ENCODE measurements at regions not wholly inside any gene's neighbourhood (a gene's known extent, or its start where the extent isn't known, plus 50 kb on each side); places are given as distances from the start of the nearest gene placed in this dataset.
"Not testable (repeated sequence)": the region's sequence is repeated elsewhere in the genome, so short reads cannot be mapped to it uniquely, and the experiment has no call there.

- no peaks in the 10 kb centered on the region for H3K36me3 ChIP-seq
- H3K4me1 ChIP-seq, result no peaks in the 10 kb centered on the region
- H3K27ac ChIP-seq, result no peak overlapping the region
- TF ChIP-seq, protein P1, sequence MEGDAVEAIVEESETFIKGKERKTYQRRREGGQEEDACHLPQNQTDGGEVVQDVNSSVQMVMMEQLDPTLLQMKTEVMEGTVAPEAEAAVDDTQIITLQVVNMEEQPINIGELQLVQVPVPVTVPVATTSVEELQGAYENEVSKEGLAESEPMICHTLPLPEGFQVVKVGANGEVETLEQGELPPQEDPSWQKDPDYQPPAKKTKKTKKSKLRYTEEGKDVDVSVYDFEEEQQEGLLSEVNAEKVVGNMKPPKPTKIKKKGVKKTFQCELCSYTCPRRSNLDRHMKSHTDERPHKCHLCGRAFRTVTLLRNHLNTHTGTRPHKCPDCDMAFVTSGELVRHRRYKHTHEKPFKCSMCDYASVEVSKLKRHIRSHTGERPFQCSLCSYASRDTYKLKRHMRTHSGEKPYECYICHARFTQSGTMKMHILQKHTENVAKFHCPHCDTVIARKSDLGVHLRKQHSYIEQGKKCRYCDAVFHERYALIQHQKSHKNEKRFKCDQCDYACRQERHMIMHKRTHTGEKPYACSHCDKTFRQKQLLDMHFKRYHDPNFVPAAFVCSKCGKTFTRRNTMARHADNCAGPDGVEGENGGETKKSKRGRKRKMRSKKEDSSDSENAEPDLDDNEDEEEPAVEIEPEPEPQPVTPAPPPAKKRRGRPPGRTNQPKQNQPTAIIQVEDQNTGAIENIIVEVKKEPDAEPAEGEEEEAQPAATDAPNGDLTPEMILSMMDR (IDR thresholded peaks at IDR 0.05), result no peak
- TF ChIP-seq POLR2A (IDR thresholded peaks at IDR 0.05), result no peak
- H3K27me3 ChIP-seq, result no peaks in the 10 kb centered on the region
- WGBS, 2 donors, result 67 to 71% methylated on average over 4 to 6 of the region's 6 CpGs
- intact Hi-C loops (cut with DNase I), result no loop called here
- no peaks in the 10 kb centered on the region for H3K9me3 ChIP-seq
- no peak overlapping the region for H3K4me3 ChIP-seq
- no peak for DNase-seq
Observed at GRCh38 chrX:150211988-150212387, 151.1 kb upstream of the MAMLD1 start.

DNA sequence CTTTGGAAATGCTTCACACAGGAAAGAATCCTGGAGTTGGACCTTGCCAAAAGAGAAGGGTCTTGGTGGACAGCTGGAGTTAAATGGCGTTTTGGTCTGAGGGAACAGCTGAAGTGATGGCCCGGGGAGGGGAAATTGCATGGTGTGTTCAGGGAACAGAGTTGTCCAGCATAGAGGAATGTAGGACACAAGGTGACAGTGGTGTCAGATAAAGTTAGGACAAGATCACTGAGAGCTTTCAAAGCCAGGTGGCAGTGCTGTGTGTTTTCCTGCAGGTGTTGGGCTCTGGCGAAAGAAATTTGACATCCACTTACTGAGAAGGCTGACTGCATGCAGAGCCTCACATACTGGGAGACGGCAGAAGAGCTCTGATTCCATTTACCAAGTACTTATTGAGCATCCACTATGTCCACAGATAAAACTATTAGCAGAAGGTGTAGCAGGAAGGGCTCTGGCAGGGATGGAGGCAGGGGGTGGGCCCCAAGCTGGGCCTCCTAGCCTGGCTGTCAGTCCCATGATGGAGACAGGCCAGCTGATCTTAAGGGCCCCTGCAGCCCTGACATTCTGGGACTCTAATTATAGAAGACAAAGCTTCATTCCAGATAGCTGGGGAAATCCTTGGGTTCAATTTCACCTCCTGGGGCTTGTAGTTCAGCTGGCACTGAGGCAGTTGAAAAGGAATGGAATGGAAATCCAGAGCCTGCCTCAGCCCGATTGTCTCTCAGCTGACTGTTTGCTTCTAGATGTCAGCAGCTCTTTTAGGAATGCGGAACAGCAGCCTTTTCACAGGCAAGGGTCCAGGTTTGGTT is 150.2 kb upstream of the MAMLD1 start:
- Histone ChIP-seq H3K27me3 (no peaks in the 10 kb centered on the region), H3K36me3 (no peaks in the 10 kb centered on the region), H3K4me3 (no peak overlapping the region), H3K4me1 (no peaks in the 10 kb centered on the region), H3K9me3 (no peaks in the 10 kb centered on the region), H3K27ac (peak overlapping the region in 1 of 4 donors; percentile 17)
- WGBS, 2 donors, result 75 to 83% methylated on average over 2 to 4 of the region's 6 CpGs
- intact Hi-C loops (cut with DNase I), result no loop called here
- DNase-seq, result no peak
- no peak for TF ChIP-seq POLR2A (IDR thresholded peaks at IDR 0.05)
- TF ChIP-seq, protein P1 (IDR thresholded peaks at IDR 0.05), result no peak

GRCh38 chrX:150213481-150214030 is 149.6 kb upstream of the MAMLD1 start:
- no peaks in the 10 kb centered on the region for H3K9me3 ChIP-seq
- no peak overlapping the region for H3K4me3 ChIP-seq
- no peaks in the 10 kb centered on the region for H3K27me3 ChIP-seq
- DNase-seq, result no peak
- peak overlapping the region in 1 of 4 donors; percentile 34 for H3K27ac ChIP-seq
- WGBS, 2 donors, result 19 to 31% methylated on average over 2 to 3 of the region's 3 CpGs
- intact Hi-C loops (cut with DNase I), result no loop called here
- TF ChIP-seq, protein P1 (IDR thresholded peaks at IDR 0.05), result no peak
- no peak for TF ChIP-seq POLR2A (IDR thresholded peaks at IDR 0.05)
- H3K4me1 ChIP-seq, result no peaks in the 10 kb centered on the region
- H3K36me3 ChIP-seq, result no peaks in the 10 kb centered on the region

GRCh38 chrX:150216000-150216399 is 147.1 kb upstream of the MAMLD1 start:
- H3K36me3 ChIP-seq; H3K4me3 ChIP-seq; H3K27ac ChIP-seq; H3K27me3 ChIP-seq; H3K4me1 ChIP-seq; DNase-seq; H3K9me3 ChIP-seq; intact Hi-C loops (cut with DNase I): not testable (repeated sequence)
- WGBS, 2 donors, result no CpG with 5 or more reads among the region's 4 CpGs

GRCh38 chrX:150216716-150217115 is 146.4 kb upstream of the MAMLD1 start:
- H3K27ac ChIP-seq, result no peak overlapping the region
- H3K27me3 ChIP-seq, result no peaks in the 10 kb centered on the region
- no peak overlapping the region for H3K4me3 ChIP-seq
- WGBS, 2 donors, result 100% methylated on average over 1 to 3 of the region's 6 CpGs
- no peak for DNase-seq
- TF ChIP-seq POLR2A (IDR thresholded peaks at IDR 0.05), result no peak
- TF ChIP-seq, protein P1 (IDR thresholded peaks at IDR 0.05), result no peak
- intact Hi-C loops (cut with DNase I), result no loop called here
- H3K36me3 ChIP-seq, result no peaks in the 10 kb centered on the region
- no peaks in the 10 kb centered on the region for H3K4me1 ChIP-seq
- H3K9me3 ChIP-seq, result no peaks in the 10 kb centered on the region
